Stimulated activated naive B cell treated with anti-CD40 and anti-IgM and Interleukin-4, amounts not matched to agents 10 μg/mL and 1 μg/mL and 100 μg/mL, for 72 hours (primary cell): ENCODE measurements at regions not wholly inside any gene's neighbourhood (a gene's known extent, or its start where the extent isn't known, plus 50 kb on each side); places are given as distances from the start of the nearest gene placed in this dataset.

ENCODE experiments used
- ATAC-seq, 2 donors: fragments of 150-1000 bp; cut with Tn5 transposase; replicated peaks; 2 replicates each; pipeline ENCODE4 v1.10.0; 2021; ENCODE audit warnings: moderate library complexity in 1 of 2
- DNase-seq: peaks from one replicate; pipeline ENCODE4 v3.0.0; 2021
- H3K27ac Mint-ChIP-seq: one replicate; pipeline ENCODE4 v1.8.0; 2022; ENCODE audit warnings: mild to moderate bottlenecking, mixed read lengths
- H3K27me3 Mint-ChIP-seq, 2 donors: one replicate each; pipeline ENCODE4 v1.8.0; 2022; ENCODE audit warnings: mixed read lengths in 2 of 2
- H3K36me3 Mint-ChIP-seq, 2 donors: one replicate each; pipeline ENCODE4 v1.8.0; 2022; ENCODE audit warnings: mixed read lengths in 2 of 2, mild to moderate bottlenecking in 1 of 2
- H3K4me1 Mint-ChIP-seq, 2 donors: one replicate each; pipeline ENCODE4 v1.8.0; 2022; ENCODE audit warnings: mixed read lengths in 2 of 2, mild to moderate bottlenecking in 1 of 2
- H3K4me3 Mint-ChIP-seq, 2 donors: one replicate each; pipeline ENCODE4 v1.8.0; 2022; ENCODE audit warnings: mild to moderate bottlenecking in 2 of 2, mixed read lengths in 2 of 2, moderate library complexity in 1 of 2
- H3K9me3 Mint-ChIP-seq, 2 donors: one replicate each; pipeline ENCODE4 v1.8.0; 2022; ENCODE audit warnings: mixed read lengths in 2 of 2, mild to moderate bottlenecking in 1 of 2

DNA sequence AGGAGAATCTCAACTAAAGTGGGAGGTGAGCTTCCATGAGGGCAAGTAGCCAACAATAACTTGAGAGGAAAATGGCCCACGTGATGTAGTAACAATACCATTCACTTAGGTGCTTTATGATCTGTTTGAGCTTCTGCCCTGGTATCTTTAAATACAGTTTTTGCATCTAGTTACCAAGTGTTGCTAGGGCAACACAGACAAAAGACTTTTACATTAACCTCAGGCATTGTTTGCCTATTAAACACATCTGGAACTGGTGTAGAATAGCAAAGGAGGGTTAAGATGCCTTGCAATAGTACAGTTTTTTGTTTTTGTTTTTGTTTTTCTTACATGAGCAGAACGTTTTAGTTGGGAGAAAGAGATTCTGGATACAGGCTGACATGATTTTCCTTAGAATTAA, 97.7 kb upstream of the MTPN start:
- H3K36me3 Mint-ChIP-seq: no peaks in the 10 kb centered on the region
- no peaks in the 10 kb centered on the region for H3K27me3 Mint-ChIP-seq
- DNase-seq (no peak), ATAC-seq (no peak)
- H3K4me1 Mint-ChIP-seq: no peaks in the 10 kb centered on the region
- H3K9me3 Mint-ChIP-seq: no peaks in the 10 kb centered on the region
- H3K4me3 Mint-ChIP-seq: no peak overlapping the region
- no peak overlapping the region for H3K27ac Mint-ChIP-seq

DNA sequence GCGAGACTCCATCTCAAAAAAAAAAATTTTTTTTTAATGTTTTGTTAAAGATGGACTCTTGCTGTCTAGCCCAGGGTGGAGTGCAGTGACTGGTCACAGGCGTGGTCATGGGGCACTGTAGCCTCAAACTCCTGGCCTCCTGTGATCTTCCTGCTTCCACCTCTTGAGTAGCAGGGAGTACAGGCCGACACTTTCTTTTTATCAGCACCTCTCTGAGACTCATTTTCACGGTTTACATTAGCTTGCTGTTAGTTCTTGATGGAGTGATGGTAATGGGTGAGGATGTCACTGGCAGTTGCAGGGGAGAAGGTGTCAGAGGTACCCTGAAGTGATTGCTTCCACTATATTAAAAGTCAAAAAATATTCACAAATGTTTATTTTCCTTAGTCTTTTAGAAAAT, 95.3 kb upstream of the MTPN start:
- no peaks in the 10 kb centered on the region for H3K4me1 Mint-ChIP-seq
- ATAC-seq (no peak), DNase-seq (no peak)
- no peaks in the 10 kb centered on the region for H3K27me3 Mint-ChIP-seq
- H3K9me3 Mint-ChIP-seq: no peaks in the 10 kb centered on the region
- no peak overlapping the region for H3K4me3 Mint-ChIP-seq
- peak overlapping the region; percentile 6 for H3K27ac Mint-ChIP-seq
- no peaks in the 10 kb centered on the region for H3K36me3 Mint-ChIP-seq

GRCh38 chr7:136070736-136071505, 93.8 kb upstream of the MTPN start:
- H3K27me3 Mint-ChIP-seq: peaks cover 4% of the 10 kb centered on the region in 2 donors
- H3K27ac Mint-ChIP-seq: no peak overlapping the region
- H3K9me3 Mint-ChIP-seq: peaks cover 0 to 2% of the 10 kb centered on the region in 2 donors
- H3K4me3 Mint-ChIP-seq: no peak overlapping the region
- H3K36me3 Mint-ChIP-seq: peaks cover 0 to 3% of the 10 kb centered on the region in 2 donors
- no peaks in the 10 kb centered on the region for H3K4me1 Mint-ChIP-seq
- ATAC-seq (no peak), DNase-seq (no peak)

GRCh38 chr7:136069840-136070529, 92.8 kb upstream of the MTPN start:
- DNase-seq (no peak), ATAC-seq (no peak)
- Mint-ChIP-seq H3K27ac (no peak overlapping the region), H3K9me3 (peaks cover 0 to 2% of the 10 kb centered on the region in 2 donors), H3K4me3 (no peak overlapping the region), H3K36me3 (peaks cover 0 to 3% of the 10 kb centered on the region in 2 donors), H3K27me3 (peaks cover 7% of the 10 kb centered on the region in 2 donors), H3K4me1 (no peaks in the 10 kb centered on the region)

DNA sequence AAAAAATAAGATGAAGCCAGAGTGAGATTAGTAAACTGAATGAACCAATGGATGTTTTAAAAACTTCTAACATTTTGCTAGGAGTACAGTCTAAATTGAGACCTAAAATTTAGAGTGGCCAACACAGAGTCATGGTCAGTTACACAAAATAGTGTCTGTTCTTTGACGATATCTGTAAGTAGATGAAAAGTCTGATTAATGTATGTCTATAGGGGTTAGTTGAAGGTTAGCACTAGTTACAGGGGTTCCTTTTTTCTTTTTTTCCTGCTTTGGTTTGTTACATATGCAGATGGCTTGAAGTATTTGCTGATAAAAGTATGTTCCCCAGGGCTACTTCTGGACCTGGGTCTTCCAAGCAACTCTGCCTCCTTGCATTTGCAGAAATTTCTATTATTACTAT, 90.1 kb upstream of the MTPN start:
- peaks cover 7 to 9% of the 10 kb centered on the region in 2 donors for H3K27me3 Mint-ChIP-seq
- peaks cover 0 to 3% of the 10 kb centered on the region in 2 donors for H3K36me3 Mint-ChIP-seq
- peaks cover 0 to 2% of the 10 kb centered on the region in 2 donors for H3K9me3 Mint-ChIP-seq
- no peaks in the 10 kb centered on the region for H3K4me1 Mint-ChIP-seq
- no peak for ATAC-seq
- no peak overlapping the region for H3K4me3 Mint-ChIP-seq
- DNase-seq: no peak
- H3K27ac Mint-ChIP-seq: no peak overlapping the region

DNA sequence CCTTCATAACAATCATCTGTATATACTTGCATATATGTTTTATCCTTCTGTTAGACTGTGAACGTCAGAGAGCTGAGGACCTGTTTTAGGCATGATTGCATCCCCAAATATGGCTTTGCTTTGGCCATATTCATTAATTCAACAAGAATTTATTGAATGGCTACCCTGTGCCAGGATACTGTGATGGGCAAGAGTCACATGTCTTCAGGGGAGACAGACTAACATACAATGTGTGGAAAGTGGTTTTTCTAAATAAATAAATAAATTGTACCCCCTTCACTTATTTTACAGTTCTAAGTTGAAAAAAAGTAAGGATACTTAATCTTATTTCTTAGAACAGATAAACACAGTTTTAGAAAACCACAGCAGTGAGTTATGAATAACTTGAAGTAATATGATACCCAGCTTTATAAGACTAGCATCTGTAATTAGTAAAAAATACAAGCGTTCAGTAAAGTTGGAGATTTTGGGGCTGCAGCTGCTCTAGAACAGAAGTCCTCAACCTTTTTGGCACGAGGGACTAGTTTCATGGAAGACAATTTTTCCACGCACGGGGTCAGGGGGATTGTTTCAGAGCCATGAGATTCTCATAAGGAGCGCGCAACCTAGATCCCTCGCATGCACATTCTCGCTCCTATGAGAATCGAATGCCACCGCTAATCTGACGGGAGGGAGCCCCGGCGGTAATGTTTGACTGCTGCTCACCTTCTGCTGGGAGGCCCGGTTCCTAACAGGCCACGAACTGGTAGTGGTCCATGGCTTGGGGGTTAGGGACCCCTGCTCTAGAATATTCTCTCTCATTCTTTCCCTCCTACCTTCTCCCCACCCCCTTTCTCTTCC, 89.4 kb upstream of the MTPN start:
- peaks cover 0 to 2% of the 10 kb centered on the region in 2 donors for H3K9me3 Mint-ChIP-seq
- no peak for ATAC-seq
- H3K4me1 Mint-ChIP-seq: no peaks in the 10 kb centered on the region
- H3K36me3 Mint-ChIP-seq: peaks cover 0 to 3% of the 10 kb centered on the region in 2 donors
- H3K27ac Mint-ChIP-seq: no peak overlapping the region
- peaks cover 7 to 14% of the 10 kb centered on the region in 2 donors for H3K27me3 Mint-ChIP-seq
- no peak overlapping the region for H3K4me3 Mint-ChIP-seq
- DNase-seq: no peak

DNA sequence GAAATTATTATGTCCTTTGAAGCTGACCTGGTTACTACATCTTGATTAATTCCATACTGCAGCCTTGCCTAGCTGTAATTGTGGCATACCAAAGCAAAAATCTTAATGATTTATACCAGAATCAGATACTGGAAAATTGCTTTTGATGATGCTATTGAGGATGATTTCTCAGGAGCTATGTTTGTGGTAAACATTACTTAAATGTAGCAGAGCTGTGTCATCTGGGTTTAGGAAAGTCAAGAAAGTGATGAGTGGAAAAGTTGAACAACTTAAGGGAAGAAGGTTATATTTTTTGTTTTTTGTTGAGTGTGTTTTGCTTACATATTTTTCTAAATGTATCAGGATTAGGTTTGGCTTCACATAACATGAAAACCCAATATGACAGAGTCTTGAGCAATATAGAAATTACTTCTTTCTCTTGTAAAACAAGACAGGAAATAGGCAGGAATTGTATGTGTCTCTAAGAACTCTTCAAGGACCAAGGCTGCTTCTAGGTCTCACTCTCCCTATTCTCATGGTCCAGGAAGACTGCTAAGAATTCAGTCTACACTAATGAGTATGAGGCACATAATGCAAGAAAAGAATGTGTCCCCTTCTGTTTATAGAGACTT, 87.6 kb upstream of the MTPN start:
- Mint-ChIP-seq H3K4me1 (no peaks in the 10 kb centered on the region), H3K27me3 (peaks cover 7 to 14% of the 10 kb centered on the region in 2 donors), H3K36me3 (peaks cover 0 to 3% of the 10 kb centered on the region in 2 donors), H3K27ac (no peak overlapping the region), H3K4me3 (no peak overlapping the region), H3K9me3 (peaks cover 0 to 2% of the 10 kb centered on the region in 2 donors)
- DNase-seq: no peak
- ATAC-seq: no peak

DNA sequence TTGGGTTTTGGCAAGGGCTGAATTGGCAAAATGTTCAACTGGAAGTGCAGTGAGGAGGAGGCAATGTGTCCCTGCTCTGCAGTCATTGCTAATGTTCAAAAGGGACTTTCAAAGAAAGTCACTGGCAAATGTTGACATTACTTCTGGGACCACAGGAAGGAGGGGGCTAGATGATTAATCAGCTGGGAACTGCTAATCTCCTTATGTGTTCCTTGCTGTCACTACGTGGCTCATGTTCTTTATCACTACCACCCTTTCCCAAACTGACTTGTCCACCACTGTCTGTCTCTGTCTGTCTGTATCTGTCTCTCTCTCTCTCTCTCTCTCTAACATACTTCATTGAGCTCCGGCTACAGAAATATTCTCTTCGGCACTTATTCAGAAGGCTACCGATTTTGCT, 86.9 kb upstream of the MTPN start:
- Mint-ChIP-seq H3K27me3 (peaks cover 7 to 14% of the 10 kb centered on the region in 2 donors), H3K4me1 (no peaks in the 10 kb centered on the region), H3K27ac (no peak overlapping the region), H3K4me3 (no peak overlapping the region), H3K36me3 (peaks cover 0 to 3% of the 10 kb centered on the region in 2 donors), H3K9me3 (peaks cover 0 to 2% of the 10 kb centered on the region in 2 donors)
- no peak for ATAC-seq
- DNase-seq: no peak

GRCh38 chr7:136063326-136063666, 86.1 kb upstream of the MTPN start:
- H3K27ac Mint-ChIP-seq: no peak overlapping the region
- H3K36me3 Mint-ChIP-seq: peaks cover 0 to 3% of the 10 kb centered on the region in 2 donors
- DNase-seq (no peak), ATAC-seq (no peak)
- H3K4me3 Mint-ChIP-seq: no peak overlapping the region
- H3K4me1 Mint-ChIP-seq: no peaks in the 10 kb centered on the region
- peaks cover 7 to 14% of the 10 kb centered on the region in 2 donors for H3K27me3 Mint-ChIP-seq
- peaks cover 0 to 2% of the 10 kb centered on the region in 2 donors for H3K9me3 Mint-ChIP-seq

DNA sequence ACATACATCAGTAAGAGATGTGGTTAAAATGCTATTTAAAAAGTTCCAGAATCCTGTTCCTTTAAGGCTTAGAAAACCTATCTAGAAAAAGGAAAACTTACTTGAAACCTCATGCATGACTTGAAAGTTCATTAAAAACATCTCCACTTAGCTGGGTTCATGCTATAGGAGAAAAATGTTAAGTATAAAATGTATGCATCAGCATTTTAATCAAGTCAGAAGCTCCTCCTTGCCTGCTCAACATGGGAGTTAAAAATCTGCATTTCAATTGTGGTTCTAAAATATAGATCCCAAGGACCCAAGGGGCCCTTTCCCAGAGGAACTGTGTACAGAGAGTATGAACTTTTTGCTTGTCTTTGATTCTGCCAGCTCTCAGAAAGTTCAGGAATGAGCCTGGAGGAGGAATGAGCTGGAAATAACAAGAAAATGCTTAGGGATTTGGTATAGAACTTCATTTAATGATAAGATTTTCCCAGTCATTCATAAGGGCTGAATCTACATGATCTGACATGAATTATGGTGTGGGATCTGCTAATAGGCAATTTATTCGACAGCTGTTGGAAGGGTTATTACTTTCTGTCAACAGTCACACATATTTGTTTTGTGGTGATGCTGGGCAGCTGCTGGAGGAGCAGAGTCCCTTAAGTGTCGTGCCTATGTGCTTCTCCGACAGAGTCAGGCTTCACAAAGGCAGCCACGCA, 85.6 kb upstream of the MTPN start:
- no peak for ATAC-seq

GRCh38 chr7:136061433-136061832, 84.3 kb upstream of the MTPN start:
- H3K4me3 Mint-ChIP-seq: no peak overlapping the region
- no peak for ATAC-seq
- peaks cover 0 to 2% of the 10 kb centered on the region in 2 donors for H3K9me3 Mint-ChIP-seq
- H3K27me3 Mint-ChIP-seq: peaks cover 7 to 14% of the 10 kb centered on the region in 2 donors
- H3K27ac Mint-ChIP-seq: no peak overlapping the region
- no peak for DNase-seq
- H3K4me1 Mint-ChIP-seq: no peaks in the 10 kb centered on the region
- peaks cover 0 to 3% of the 10 kb centered on the region in 2 donors for H3K36me3 Mint-ChIP-seq

More for the DNA sequence above, 85.6 kb upstream of the MTPN start:
- H3K4me3 Mint-ChIP-seq: no peak overlapping the region
- H3K36me3 Mint-ChIP-seq: peaks cover 0 to 3% of the 10 kb centered on the region in 2 donors
- no peak for DNase-seq
- H3K9me3 Mint-ChIP-seq: peaks cover 0 to 2% of the 10 kb centered on the region in 2 donors
- H3K27ac Mint-ChIP-seq: no peak overlapping the region
- peaks cover 7 to 14% of the 10 kb centered on the region in 2 donors for H3K27me3 Mint-ChIP-seq
- H3K4me1 Mint-ChIP-seq: no peaks in the 10 kb centered on the region

DNA sequence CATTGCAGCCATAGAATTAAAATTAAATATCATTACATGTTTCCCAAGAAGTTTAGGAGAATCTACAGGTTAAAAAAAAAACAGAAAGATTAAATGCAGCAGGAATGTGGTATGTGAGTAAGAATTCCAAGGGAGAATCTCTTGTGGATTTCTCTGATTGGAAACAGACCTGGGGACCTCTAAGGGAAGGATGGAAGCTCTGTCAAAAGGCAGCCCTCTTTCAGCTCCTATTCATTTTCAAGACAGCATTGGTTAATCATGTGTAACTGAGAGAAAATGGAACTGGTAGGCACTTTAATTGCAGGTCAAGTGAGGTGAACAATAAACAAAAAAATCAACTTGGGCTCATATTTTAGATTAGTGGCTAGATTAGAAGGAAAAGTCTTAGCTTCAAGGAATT, 81.4 kb upstream of the MTPN start:
- no peaks in the 10 kb centered on the region for H3K9me3 Mint-ChIP-seq
- H3K36me3 Mint-ChIP-seq: no peaks in the 10 kb centered on the region
- no peak overlapping the region for H3K27ac Mint-ChIP-seq
- no peak for DNase-seq
- peaks cover 0 to 7% of the 10 kb centered on the region in 2 donors for H3K27me3 Mint-ChIP-seq
- ATAC-seq: no peak
- no peak overlapping the region for H3K4me3 Mint-ChIP-seq
- H3K4me1 Mint-ChIP-seq: no peaks in the 10 kb centered on the region

GRCh38 chr7:136057509-136057908, 80.3 kb upstream of the MTPN start:
- H3K9me3 Mint-ChIP-seq: no peaks in the 10 kb centered on the region
- H3K36me3 Mint-ChIP-seq: no peaks in the 10 kb centered on the region
- DNase-seq (no peak), ATAC-seq (no peak)
- H3K4me3 Mint-ChIP-seq: no peak overlapping the region
- peaks cover 0 to 7% of the 10 kb centered on the region in 2 donors for H3K27me3 Mint-ChIP-seq
- H3K4me1 Mint-ChIP-seq: no peaks in the 10 kb centered on the region
- H3K27ac Mint-ChIP-seq: no peak overlapping the region
